Mammary epithelial cell (primary cell): ENCODE measurements at regions not wholly inside any gene's neighbourhood (a gene's known extent, or its start where the extent isn't known, plus 50 kb on each side); places are given as distances from the start of the nearest gene placed in this dataset.

ENCODE experiments used
- EZH2 ChIP-seq: IDR thresholded peaks from 2 replicates; pipeline ENCODE4 v1.6.1; 2012; ENCODE audit warnings: low read length, inconsistent platforms, borderline replicate concordance
- TF ChIP-seq, protein P1 (sequence below), 2 donors: IDR thresholded peaks in 1 of 2; conservative IDR thresholded peaks in 1 of 2; 2 replicates each; pipeline ENCODE4 v1.5.1; 2011 to 2012; ENCODE audit warnings: inconsistent platforms in 2 of 2, low read length in 2 of 2, mild to moderate bottlenecking in 2 of 2, control low read depth in 1 of 2, low read depth in 1 of 2; ENCODE audit not compliant: insufficient read depth in 1 of 2; ENCODE audit errors: extremely low read depth in 1 of 2

DNA sequence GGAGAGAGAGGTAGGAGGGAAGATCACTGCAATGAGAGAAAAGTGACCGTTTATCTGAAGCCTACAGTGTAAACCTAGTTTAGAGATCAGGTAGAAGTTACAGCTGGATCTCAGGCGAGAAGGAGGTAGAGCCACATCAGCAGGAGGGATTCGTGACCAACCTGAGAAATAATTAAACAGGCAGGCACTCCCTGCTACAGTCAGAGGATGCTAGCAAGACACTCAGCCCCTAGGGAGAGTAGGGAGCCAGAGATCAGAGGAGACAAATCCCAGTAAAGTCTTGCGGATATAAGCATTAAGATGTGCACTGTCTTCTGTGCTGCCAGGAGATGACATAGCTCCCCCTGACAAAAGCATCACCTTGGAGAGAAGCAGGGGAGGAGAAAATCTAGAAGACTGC, 629.1 kb upstream of the SLC39A10 start:
- TF ChIP-seq, protein P1, sequence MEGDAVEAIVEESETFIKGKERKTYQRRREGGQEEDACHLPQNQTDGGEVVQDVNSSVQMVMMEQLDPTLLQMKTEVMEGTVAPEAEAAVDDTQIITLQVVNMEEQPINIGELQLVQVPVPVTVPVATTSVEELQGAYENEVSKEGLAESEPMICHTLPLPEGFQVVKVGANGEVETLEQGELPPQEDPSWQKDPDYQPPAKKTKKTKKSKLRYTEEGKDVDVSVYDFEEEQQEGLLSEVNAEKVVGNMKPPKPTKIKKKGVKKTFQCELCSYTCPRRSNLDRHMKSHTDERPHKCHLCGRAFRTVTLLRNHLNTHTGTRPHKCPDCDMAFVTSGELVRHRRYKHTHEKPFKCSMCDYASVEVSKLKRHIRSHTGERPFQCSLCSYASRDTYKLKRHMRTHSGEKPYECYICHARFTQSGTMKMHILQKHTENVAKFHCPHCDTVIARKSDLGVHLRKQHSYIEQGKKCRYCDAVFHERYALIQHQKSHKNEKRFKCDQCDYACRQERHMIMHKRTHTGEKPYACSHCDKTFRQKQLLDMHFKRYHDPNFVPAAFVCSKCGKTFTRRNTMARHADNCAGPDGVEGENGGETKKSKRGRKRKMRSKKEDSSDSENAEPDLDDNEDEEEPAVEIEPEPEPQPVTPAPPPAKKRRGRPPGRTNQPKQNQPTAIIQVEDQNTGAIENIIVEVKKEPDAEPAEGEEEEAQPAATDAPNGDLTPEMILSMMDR (conservative IDR thresholded peaks at IDR 0.05 in 1 of 2, IDR thresholded peaks at IDR 0.05 in 1 of 2; ENCODE audit: extremely low read depth in 1 of 2, insufficient read depth in 1 of 2, low read depth in 1 of 2, low read length in 2 of 2), result no peak
- TF ChIP-seq EZH2, result no peak
